GM21576 (cell line): ENCODE measurements at regions not wholly inside any gene's neighbourhood (a gene's known extent, or its start where the extent isn't known, plus 50 kb on each side); places are given as distances from the start of the nearest gene placed in this dataset.
"Not testable (repeated sequence)": the region's sequence is repeated elsewhere in the genome, so short reads cannot be mapped to it uniquely, and the experiment has no call there.

Experiments used
- ATAC-seq: cut with Tn5 transposase; IDR thresholded peaks from one replicate; pipeline ENCODE4 v1.9.1; 2021; ENCODE audit warnings: mild to moderate bottlenecking, moderate library complexity; ENCODE audit not compliant: unreplicated experiment

DNA sequence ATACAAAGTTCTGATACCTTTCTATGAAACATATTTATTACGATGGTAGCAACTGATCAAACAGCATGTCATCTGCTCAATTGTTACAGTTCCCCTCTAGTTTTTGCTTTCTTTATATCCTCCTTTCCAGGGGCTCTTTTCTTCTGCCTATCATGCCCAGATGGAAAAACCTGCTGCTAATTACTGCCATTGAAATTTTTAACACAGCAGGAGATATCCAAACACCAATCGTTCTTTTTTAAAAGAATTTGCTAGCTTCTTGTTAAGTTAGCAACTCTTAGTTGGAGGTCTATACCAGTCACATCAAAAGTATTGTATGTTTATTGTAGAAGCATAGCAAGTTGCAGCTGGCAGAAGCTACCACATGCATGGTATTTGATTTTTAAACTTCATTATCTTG lies 768.5 kb downstream of the NXPH1 start:
- ATAC-seq: no peak

DNA sequence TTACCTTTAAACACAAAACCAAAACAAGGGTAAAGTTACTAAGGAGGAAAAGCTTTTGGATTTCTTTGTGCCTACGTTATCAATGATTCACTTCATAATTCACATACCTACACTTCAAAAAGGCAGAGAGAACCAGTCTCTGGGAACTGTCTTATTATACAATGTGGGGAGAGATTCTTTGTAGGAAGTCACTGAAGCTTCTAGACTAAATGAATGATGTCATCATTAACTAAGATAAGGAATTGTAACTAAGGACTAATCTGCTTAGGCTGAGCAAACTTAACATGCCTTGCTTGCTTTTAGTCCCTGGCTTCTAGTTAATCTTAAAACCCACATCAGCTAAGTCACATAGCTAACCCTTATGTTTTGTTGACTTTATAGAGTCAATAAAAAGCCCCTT lies 771.2 kb downstream of the NXPH1 start:
- ATAC-seq: no peak

DNA sequence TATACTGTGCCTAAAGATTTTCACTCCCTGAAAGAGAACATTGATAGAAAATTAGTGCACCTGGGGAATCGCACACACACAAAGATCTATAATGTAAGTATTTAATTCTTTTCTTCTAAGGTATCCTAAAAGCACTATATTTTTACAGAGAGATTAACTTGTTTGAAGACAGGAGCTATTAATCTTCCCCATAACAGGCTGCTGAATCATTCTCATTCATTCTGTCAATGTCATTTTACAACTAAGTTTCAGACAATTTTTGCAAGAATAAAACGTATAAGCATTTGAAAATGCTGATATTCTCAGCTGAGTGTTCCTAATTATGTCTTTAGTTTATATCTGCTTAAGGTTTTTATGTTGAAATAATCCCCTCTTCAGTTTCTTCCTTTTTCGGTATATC lies 776.7 kb downstream of the NXPH1 start:
- ATAC-seq: no peak

DNA sequence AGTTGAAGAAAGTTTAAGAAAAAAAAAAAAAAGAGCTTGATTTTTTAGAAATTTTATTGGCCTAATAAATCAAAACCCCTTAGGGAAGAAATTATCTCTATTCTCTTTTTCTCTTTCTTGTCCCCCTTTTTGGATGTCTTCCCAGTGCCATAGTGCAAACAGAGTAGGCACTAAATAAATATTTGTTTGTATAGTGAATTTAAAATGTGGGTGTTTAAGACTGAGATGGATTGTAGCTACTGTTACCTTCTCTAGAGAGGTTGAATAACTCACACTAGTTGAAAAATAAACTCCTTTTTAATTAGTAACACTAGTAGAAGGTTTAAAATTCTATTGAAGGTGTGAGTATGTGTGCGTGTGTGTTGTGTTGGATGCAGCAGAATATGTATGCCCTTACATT lies 783.8 kb downstream of the NXPH1 start:
- ATAC-seq: no peak

DNA sequence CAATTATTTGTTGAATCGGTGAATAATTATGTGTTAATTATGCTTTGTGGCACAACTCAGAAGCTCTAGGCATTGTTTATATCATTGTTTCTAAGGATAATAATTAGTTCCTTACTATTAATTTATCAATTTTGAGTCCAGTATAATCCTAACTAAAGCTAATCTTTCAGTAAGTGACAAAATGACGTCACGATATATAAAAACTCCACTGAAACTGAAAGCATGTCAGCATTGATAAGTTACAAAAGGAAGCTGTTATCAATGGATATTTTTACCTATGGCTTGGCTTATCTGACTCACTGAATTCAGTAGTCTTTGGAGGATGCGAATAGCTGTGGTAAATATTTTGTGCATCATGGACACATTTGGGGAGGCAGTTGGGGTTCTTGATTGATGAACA lies 793.1 kb downstream of the NXPH1 start:
- ATAC-seq: no peak

DNA sequence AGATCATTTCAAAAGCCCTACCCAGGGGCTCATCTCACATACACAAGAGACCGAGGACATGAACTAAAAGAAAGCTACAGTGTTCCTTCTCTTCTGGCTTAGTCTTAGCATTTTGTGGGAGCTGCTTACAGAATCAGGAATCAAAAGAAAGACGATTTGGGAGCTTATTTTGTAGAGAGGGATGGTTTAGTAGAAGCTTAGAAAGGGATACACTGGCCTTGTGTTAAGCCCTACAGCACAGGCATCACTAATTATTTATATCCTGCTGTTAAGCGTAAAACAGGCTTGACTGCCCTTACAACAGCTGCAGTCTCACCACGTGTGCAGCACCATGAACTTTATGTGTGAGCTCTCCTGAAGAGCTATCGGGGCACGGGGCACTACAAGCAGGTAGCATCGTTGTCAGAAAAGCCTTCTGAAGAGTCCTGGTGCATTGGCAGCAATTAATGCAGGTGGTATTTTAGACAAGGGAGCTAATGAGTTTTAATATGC lies 798.3 kb downstream of the NXPH1 start:
- no peak for ATAC-seq

DNA sequence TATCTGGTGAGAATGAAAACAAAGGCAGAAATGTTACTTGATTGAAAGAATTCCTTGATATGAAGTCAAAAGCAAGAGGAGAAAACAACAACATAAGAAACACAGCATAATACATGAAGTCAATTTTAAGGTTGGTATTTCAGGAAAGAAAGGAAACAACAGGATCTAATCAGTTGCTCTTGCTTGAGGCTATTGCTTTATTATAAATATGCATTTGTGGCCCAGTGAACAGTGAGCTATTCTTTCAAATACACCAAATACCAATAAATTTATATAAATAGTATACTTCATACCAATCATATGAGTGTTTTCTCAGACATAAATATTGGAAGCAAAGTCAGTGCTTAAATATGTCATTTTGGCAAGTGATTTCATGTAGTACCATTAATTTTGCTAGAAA lies 806.6 kb downstream of the NXPH1 start:
- no peak for ATAC-seq

DNA sequence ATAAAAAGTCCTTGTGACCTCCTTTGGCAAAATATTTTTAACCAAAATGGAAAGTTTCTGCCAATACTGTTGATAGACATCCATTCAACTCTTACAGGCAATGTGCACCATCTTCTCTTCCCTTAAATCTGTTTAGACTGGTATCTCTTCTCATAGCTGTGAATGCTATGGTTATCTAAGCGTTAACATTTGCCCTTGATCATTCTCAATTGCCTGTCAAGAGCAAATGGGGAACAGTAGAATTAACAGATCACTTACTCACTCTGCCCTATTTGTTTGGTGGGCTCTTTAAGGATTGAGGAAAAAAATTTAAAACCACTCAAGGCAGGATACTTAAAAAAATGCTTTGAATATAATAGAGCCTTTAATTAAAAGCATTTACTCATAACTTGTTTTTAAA lies 808.4 kb downstream of the NXPH1 start:
- ATAC-seq: no peak

DNA sequence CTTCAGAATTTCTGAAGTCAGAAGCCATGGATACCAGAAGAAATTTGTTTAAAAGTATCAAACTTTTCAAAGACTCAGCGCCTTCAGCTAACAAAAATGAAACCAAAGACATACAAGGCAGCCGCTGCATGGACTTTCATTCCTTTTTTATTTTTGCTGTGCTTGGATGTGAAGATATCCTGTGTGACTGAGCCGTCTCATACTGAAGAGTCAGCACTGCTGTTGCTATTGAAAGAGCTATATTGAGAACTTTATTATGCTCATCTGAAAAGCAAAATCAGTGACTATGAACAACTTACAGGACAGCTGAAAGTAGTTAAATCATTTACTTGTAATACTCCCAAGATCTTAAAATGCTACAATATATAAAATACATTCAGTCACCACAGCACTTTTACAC lies 809.2 kb downstream of the NXPH1 start:
- no peak for ATAC-seq

DNA sequence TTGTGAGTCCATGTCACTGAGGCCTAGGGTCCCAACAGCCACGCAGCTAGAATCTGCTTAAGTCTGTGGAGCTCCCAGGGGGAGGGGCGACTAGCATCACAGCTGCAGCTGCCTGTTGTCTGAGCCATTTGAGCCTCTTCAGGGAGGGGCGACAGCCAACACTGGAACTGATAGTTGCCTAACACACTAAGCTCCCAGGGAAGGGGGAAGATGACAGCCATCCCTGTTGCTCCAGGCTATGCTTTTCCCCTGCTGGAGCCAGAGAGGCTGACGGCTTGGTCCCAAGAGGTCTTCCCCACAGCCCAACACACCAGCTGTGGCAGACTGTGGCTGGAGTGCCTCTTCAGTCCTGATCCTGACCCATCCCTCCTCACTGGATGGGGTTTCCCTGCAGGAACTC lies 817.5 kb downstream of the NXPH1 start:
- ATAC-seq: no peak

DNA sequence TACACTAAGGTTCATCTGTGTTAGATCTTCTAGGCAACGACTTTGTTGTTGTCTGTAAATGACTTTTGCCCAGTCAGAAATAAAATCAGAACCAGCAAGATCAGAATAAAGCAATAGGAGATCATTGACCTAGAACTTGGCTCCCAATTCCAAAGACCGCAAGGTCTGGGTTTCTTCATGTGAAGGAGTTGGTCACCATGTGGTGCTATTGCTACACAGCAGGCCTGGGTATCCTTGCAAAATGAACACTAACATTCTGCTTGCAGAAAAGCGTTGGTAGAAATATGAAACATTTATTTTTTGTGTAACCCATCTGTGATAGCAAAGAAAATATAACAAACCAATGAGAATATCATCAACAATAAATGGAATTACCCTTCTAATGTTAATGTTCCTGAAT lies 831.0 kb downstream of the NXPH1 start:
- ATAC-seq: no peak

DNA sequence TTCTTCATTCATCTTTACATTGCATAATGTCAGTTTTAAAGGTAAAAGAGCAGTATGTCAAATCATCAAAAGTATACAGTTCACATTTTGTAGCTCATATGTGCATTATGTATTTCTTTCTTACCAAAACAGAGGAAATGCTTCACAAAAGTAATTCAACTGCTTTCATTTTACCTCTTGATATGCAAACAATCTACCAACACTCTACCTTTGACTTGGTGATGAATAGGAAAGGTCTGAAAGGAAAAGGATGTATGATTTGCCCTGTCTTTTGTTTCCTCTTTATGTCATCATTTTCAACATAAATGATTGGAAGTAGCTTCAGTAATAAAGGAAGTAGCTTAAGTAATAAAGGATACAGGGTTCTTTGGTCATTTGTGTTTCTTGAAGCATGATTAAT lies 846.7 kb downstream of the NXPH1 start:
- ATAC-seq: no peak

DNA sequence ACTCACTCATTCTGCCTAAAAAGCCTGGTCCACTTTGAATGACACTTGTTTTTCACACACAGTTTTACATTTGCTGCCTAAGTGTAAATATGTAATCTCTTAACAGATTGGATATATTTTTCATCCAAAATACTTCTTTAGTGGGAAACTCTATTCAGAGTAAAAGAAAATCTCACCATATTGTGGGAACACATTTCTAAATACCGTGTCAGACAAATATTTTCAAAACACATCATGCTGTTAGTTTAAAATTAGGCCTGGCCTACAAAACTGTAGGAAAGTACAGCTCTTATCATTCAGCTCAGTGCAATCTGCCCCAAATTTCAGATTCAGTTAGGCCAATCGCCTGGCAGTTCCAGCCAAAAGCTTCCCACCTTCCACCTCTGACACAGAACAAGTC lies 849.8 kb downstream of the NXPH1 start:
- ATAC-seq: no peak

DNA sequence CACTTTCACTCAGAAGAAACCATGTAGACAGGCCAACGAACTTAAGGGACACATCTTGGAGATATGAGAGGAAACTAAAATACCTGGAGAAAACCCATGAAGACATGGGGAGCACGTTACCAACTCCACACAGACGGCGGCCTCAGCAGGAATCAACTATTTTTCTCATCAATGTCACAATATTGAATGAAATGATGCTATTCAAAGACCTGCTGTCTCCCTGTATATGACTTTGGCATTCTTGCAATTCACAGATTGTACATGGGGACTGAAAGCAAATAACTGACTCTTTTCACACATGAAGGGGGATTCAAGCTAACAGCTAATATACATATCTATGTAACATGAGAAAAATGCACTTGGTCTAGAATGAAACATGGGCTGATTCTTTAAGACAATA lies 869.0 kb downstream of the NXPH1 start:
- no peak for ATAC-seq

DNA sequence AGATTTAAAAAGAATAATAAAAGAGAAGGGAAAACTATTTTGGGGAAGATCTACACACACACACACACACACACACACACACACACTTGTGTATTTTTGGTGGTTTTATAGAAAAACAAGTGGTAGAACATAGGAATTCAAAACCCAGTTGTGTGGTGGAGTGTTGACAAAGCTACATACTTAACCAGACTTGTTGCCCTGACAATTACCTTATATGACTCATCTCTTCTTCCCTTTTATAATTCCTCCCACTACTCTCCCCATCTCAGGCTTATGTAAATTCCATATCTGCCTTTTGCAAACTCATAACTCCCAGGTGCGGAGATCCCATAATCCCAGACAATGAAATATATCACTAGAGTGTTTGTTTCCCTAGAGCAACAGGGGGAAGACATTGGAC lies 873.7 kb downstream of the NXPH1 start:
- no peak for ATAC-seq

DNA sequence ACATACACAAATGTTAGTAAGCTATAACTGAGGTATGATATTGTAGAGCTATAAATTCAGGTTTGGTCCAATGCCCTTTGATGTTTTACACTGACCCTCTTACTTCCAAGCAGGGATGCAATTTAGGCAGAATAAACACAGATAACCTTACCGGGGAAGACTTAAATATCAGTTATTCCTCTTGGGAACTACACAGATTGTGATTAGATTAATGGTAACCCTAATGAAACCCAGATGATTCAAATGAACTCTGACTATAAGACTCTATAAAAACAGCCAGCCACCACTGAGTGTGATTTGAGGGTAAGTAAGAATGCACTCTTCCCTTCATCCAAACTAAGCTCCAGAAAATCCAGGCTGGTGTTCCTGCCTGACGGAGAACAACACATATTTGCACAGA lies 891.1 kb downstream of the NXPH1 start:
- no peak for ATAC-seq

DNA sequence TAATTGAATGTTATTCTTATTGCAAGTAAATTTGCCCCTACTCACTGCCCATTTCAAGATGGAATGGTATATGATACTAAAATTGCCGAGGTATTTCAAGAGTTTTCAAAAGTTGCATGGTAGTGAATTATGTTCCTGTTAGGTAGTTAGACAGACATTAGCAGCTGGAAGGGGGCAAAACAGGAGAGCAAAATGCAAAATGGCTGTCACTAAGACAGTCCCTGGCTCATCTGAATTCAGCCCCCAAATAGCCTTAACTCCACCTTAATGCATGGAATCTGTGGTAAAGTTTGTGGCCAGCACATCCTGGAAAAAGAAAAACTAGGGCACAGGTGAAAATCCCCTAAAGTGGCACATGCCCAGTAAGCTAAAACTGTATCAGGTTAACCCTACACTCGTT lies 894.9 kb downstream of the NXPH1 start:
- no peak for ATAC-seq

DNA sequence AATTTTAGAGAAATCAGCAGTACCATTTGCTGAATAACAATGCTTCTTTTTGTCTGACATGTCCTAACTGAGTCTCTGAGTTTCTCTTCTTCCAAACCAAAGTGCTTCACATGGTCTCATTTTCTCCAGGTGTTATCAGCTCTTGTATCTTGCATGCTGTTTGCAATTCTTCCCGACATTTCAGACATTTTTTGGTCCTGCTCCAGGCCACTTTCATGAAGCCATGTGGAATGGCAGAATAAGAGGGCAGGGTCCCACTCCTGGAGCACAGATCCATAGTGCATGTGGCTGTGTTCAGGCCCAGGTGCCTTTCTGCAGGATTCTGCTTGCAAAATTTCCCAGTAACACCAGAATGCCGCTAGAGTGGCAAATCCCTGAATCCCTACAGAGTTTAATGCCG lies 916.2 kb downstream of the NXPH1 start:
- ATAC-seq: no peak

DNA sequence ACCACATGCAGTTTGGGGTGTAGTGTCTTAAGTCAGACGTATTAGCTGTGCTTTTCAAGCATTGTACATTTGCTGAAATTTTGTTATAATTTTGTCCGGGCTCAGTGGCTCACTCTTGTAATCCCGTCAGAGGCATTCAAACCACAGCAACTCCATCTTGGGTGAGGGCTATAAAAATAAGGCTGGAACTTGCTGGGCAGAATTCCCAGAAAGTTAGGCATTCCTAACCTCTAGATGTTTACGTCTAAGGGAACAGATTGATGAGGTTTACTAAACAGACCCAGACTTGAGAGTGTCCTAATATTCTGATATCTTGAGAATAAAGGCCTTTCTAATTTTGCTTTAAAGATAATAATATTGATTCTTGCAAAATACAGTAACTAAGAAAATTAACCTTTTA lies 957.8 kb downstream of the NXPH1 start:
- no peak for ATAC-seq

DNA sequence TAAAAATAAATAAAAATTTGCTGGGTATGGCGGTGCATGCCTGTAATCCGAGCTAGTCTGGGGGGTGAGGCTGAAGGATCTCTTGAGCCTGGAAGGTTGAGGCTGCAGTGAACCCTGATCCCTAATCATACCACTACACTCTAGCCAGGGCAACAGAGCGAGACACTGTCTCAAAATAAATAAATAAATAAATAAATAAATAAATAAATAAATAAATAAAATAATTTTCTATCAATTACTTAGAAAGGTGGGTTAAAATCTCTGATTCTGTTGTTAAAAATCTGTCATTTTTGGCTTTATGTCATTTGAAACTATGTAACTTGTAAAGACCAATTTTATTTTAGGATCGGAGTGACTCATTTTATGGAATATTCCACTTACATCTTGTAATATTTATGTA lies 958.6 kb downstream of the NXPH1 start:
- no peak for ATAC-seq

DNA sequence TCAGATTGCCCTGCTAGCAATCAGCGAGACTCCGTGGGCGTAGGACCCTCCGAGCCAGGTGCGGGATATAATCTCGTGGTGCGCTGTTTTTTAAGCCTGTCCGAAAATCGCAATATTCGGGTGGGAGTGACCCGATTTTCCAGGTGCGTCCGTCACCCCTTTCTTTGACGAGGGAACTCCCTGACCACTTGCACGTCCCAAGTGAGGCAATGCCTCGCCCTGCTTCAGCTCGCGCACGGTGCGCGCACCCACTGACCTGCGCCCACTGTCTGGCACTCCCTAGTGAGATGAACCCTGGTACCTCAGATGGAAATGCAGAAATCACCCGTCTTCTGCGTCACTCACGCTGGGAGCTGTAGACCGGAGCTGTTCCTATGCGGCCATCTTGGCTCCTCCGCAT lies 971.0 kb downstream of the NXPH1 start:
- not testable (repeated sequence) for ATAC-seq

DNA sequence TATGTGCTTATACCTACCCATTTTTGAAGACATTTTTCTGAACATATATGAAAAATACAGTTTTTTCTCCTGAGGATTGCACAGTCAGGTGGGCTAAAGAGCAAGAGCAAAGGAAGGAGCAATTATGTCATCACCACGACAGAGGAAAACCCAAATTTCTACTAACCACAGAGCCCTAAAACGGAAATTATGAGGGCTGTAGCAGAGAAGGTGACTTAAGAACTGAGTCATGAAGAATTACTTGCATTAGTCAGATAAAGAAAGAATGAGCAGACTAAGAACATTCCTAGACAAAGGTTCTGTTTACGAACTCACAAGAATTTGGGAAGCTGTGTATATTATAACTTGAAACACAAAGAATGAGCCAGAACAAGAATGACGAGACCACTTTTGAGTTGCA lies 974.4 kb downstream of the NXPH1 start:
- no peak for ATAC-seq

DNA sequence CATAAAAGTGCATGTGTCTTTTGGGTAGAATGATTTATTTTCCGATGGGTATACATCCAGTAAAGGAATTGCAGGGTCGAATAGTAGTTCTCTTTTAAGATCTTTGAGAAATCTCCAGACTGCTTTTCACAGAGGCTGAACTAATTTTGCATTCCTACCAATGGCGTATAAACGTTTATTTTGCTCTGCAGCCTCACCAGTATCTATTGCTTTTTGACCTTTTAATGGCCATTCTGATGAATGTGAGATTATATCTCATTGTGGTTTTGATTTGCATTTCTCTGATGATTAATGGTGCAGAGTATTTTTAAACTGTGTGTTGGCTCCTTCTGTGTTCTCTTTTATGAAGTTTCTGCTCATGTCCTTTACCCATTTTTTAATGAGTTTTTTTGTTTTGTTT lies 1020.1 kb downstream of the NXPH1 start:
- ATAC-seq: no peak

DNA sequence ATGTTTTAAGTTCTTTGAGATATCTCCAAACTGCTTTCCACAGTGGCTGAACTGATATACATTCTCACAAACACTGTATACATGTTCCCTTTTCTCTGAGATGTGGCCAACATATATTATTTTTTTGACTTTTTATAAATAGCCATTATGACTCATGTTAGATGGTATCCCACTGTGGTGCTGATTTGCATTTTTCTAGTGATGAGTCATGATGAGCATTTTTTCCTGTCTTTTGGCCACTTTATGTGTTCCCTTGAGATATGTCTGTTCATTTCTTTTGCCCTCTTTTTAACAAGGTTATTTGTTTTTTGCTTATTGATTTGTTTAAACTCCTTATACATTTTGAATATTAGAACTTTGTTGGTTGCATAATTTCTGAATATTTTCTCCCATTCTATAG lies 1055.1 kb downstream of the NXPH1 start:
- ATAC-seq: no peak
